ENCODE measurements at regions not wholly inside any gene's neighbourhood (a gene's known extent, or its start where the extent isn't known, plus 50 kb on each side); places are given as distances from the start of the nearest gene placed in this dataset.
A peak's percentile ranks its signal among the peaks of the same experiment; 100 is the strongest.

GRCh38 chr5:106097340-106097739, 1573.4 kb downstream of the EFNA5 start:
- no peak for TF ChIP-seq RARB (CRISPR knock-in tag; IDR thresholded peaks at IDR 0.05)
- no peak for TF ChIP-seq ZFP30 (CRISPR knock-in tag; IDR thresholded peaks at IDR 0.05)
- TF ChIP-seq ISL1 (CRISPR knock-in tag; IDR thresholded peaks at IDR 0.05), result peak; percentile 99
- TF ChIP-seq ARNTL (CRISPR knock-in tag; IDR thresholded peaks at IDR 0.05; ENCODE audit: borderline replicate concordance, low read depth), result no peak
- TF ChIP-seq PATZ1 (CRISPR knock-in tag; IDR thresholded peaks at IDR 0.05; ENCODE audit: borderline replicate concordance), result 0 out of 2 replicates have a peak, but pooled peaks have one; percentile 54
- TF ChIP-seq ZC3H10 (CRISPR knock-in tag; IDR thresholded peaks at IDR 0.05), result peak; percentile 80
- 0 out of 2 replicates have a peak, but pooled peaks have one; percentile 84 for TF ChIP-seq ESRRG (CRISPR knock-in tag; IDR thresholded peaks at IDR 0.05)
- TF ChIP-seq, protein P1, sequence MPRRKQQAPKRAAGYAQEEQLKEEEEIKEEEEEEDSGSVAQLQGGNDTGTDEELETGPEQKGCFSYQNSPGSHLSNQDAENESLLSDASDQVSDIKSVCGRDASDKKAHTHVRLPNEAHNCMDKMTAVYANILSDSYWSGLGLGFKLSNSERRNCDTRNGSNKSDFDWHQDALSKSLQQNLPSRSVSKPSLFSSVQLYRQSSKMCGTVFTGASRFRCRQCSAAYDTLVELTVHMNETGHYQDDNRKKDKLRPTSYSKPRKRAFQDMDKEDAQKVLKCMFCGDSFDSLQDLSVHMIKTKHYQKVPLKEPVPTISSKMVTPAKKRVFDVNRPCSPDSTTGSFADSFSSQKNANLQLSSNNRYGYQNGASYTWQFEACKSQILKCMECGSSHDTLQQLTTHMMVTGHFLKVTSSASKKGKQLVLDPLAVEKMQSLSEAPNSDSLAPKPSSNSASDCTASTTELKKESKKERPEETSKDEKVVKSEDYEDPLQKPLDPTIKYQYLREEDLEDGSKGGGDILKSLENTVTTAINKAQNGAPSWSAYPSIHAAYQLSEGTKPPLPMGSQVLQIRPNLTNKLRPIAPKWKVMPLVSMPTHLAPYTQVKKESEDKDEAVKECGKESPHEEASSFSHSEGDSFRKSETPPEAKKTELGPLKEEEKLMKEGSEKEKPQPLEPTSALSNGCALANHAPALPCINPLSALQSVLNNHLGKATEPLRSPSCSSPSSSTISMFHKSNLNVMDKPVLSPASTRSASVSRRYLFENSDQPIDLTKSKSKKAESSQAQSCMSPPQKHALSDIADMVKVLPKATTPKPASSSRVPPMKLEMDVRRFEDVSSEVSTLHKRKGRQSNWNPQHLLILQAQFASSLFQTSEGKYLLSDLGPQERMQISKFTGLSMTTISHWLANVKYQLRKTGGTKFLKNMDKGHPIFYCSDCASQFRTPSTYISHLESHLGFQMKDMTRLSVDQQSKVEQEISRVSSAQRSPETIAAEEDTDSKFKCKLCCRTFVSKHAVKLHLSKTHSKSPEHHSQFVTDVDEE (CRISPR knock-in tag; IDR thresholded peaks at IDR 0.05), result peak; percentile 69; the same call in 1 of the 2 replicates
- TF ChIP-seq TCF4 (CRISPR knock-in tag; IDR thresholded peaks at IDR 0.05; ENCODE audit: borderline replicate concordance), result no peak; the same call in 1 of the 2 replicates
- no peak for TF ChIP-seq ZNF565 (CRISPR knock-in tag; conservative IDR thresholded peaks at IDR 0.05; ENCODE audit: low read depth)
- TF ChIP-seq, protein P2, sequence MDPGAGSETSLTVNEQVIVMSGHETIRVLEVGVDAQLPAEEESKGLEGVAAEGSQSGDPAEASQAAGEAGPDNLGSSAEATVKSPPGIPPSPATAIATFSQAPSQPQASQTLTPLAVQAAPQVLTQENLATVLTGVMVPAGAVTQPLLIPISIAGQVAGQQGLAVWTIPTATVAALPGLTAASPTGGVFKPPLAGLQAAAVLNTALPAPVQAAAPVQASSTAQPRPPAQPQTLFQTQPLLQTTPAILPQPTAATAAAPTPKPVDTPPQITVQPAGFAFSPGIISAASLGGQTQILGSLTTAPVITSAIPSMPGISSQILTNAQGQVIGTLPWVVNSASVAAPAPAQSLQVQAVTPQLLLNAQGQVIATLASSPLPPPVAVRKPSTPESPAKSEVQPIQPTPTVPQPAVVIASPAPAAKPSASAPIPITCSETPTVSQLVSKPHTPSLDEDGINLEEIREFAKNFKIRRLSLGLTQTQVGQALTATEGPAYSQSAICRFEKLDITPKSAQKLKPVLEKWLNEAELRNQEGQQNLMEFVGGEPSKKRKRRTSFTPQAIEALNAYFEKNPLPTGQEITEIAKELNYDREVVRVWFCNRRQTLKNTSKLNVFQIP (CRISPR knock-in tag; IDR thresholded peaks at IDR 0.05; ENCODE audit: borderline replicate concordance, low read depth), result peak; percentile 72; the same call in 1 of the 2 replicates
